NCI-H187 treated with DMSO at 0.1 percent for 48 hours (cell line): ENCODE measurements at regions not wholly inside any gene's neighbourhood (a gene's known extent, or its start where the extent isn't known, plus 50 kb on each side); places are given as distances from the start of the nearest gene placed in this dataset.

ENCODE experiments used
- DNase-seq: peaks from one replicate; lab custom pipeline; 2025; lab: John Stamatoyannopoulos, UW

DNA sequence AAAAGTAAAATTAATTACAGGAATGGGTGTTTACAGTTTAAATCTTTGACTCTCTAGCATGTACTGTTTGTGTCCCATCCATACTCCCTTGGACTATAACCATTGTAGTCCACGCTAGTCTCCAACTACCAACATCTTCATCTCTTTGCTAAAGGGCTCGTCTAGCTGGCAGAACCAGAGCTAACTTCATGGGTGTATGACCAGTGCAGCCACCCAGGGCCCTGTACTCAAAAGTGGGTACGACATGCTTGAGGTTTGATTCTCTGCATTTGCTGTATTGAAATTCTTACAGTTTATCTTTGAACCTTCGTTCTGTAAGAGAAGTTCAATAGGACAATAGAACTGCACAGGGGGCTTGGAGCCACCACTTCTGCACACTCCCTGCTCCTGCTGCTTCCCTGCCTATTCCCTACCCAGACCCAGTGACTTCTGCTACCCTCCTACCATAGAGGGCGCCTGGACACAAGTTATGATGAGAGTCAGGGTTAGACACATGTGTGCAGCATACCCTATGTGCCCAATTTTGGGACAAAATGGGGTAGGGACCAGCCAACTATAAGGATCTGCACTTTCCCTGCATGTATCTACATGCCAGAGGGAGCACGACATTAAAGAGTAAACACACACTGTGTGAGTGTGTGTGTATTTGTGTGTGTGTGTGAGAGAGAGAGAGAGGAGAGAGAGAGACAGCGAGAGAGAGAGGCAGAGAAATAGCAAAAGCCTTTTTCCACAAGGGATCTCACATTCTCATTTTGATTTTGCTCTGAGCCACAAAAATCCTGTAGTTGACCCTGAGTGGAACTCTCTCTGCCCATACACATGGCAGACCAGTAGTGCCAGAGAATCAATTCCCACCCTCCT, 59.0 kb upstream of the NECTIN3 start:
- no peak for DNase-seq
